GM19467 (cell line): ENCODE measurements at regions not wholly inside any gene's neighbourhood (a gene's known extent, or its start where the extent isn't known, plus 50 kb on each side); places are given as distances from the start of the nearest gene placed in this dataset.
"Not testable (repeated sequence)": the region's sequence is repeated elsewhere in the genome, so short reads cannot be mapped to it uniquely, and the experiment has no call there.

Experiments
- ATAC-seq: cut with Tn5 transposase; IDR thresholded peaks from one replicate; pipeline ENCODE4 v1.9.1; 2021; ENCODE audit warnings: mild to moderate bottlenecking, moderate library complexity; ENCODE audit not compliant: unreplicated experiment

- not testable (repeated sequence) for ATAC-seq
Measured at GRCh38 chr15:77910030-77910911, 167.2 kb downstream of the TBC1D2B start.

GRCh38 chr15:77909182-77909940 is 168.2 kb downstream of the TBC1D2B start:
- no peak for ATAC-seq

DNA sequence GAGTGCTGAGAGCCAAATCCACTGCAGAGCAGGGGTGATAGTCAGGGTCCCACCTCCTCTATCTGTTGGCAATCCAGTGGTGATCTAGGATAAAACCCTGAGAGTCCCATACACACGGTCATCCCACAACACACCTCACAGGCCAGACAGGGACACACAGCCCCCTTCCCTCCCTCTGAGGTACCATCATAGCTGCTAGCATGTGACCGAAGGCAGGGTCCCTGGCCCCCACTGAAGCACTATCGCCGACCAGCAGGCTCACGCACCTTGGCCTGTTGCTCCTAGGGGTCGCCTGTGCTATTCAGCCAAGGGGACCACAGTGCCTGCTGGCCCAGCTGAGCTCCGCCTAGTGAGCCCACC is 168.8 kb downstream of the TBC1D2B start:
- not testable (repeated sequence) for ATAC-seq

GRCh38 chr15:77907824-77908751 is 169.4 kb downstream of the TBC1D2B start:
- ATAC-seq, result no peak

- ATAC-seq, result not testable (repeated sequence)
Measured at GRCh38 chr15:77906062-77906990, 171.2 kb downstream of the TBC1D2B start.

DNA sequence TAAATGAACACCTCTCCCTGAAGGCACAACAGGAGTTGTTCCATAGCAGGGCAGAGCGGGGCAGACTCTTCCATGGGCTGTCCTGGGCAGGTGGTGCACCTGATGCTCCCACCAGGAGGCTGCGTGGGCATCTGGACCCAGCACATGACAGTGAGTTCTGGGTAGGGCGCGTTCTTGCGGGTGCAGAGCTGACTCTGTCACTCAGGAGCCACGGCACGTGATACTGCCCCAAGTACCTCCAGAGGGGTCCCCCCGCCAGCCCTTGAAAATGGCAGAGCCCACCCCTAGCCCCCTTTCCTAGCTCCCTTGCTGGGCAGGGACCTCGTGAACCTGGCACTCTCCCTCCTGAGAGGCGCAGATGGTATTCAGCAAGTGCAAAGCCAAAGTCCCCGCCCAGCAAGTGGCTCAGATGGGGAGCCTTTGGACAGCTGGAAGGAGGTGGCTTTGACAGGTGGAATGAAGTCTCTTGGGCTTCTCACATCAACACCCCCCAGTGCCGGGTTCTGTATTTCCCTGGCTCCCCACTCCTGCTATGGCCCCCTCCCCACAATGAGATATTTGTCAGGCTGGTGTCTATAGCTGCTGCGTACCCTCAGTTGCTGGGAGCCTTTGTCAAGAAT is 172.1 kb downstream of the TBC1D2B start:
- no peak for ATAC-seq

GRCh38 chr15:77904901-77905300 is 172.6 kb downstream of the TBC1D2B start:
- no peak for ATAC-seq

DNA sequence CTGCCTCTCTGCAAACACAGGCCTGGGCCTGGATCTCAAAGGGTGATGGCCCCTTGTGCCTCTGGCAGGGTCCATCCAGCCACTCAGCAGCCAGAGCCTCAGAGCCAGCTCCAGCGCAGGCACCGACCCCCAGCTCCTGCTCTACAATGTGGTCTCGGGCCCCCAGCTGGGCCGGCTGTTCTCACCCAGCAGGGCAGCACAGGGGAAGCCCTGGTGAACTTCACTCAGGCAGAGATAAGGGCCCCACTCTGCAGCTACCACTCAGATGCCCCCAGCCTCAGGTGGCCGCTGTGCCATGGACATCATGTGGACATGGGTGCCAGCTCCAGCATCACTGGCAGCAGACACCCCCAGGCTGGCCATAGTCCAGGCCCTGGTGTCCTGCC is 173.1 kb downstream of the TBC1D2B start:
- no peak for ATAC-seq

- not testable (repeated sequence) for ATAC-seq
Measured at GRCh38 chr15:77903761-77904435, 173.6 kb downstream of the TBC1D2B start.

DNA sequence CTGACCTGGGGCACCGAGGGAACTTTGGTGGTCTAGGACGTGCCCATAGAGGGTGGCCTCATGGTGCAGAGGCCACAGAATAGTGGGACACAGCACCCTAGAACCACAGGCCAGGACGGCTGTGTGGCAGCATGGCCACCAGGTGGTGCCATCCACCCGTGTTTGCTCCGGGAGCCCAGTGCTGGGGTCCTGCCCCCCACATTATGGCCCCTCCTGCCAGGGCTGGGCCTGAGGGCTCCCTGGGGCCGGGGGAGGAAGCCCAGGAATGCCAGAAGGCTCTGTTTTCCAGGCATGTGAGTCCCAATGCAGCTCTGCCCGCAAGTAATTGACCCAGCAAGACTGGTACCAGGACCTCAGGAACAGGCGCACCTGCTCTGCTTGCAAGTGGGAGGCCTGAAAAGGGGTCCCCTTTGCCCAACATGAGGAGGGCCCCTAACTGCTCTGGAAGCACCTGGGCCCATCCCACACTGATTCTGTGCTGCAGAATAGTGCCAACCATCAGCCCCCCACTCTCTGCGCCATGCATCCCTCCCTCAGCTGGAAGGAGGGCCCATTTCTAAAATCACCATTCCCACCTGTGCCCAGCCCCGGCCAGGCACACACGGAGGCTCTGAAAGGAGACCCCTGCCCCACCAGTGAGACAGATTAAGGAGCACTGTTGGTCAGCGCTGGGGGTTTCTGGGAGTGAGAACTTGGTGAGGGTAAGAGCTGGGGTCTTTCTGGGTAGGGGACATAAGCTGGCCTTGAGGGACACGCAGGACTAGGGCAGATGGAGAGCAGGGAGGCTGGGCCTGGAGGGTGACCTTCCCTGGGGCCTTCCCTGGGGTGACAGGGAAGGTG is 174.4 kb downstream of the TBC1D2B start:
- ATAC-seq, result not testable (repeated sequence)

GRCh38 chr15:77901921-77902750 is 175.4 kb downstream of the TBC1D2B start:
- ATAC-seq, result no peak

GRCh38 chr15:77901251-77901881 is 176.1 kb downstream of the TBC1D2B start:
- no peak for ATAC-seq

DNA sequence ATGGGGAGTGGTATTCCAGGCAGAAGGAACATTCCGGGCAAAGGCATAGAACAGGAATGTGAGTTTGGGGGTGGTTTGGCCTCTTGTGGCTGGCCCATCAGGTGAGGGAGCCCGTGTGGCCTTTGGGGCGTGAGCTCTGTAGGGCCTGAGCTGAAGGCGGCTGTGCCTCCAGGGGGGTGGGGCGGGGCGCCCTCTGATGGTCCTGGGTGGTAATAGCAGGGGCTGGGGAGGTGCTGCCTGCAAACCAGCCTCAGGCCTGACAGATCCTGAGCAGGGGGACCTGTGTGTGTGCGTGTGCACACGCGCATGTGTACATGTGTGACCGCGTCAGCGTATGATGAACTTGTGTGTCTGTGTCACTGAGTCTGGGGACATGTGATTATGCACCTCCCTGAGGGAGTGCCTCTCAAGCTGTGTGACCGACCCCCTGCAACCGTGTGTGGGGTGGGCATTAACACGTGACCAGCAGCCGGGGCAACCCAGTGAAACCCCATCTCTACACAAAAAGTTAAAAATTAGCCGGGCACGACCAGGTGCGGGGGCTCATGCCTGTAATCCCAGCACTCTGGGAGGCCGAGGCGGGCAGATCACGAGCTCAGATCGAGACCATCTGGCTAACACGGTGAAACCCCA is 177.1 kb downstream of the TBC1D2B start:
- not testable (repeated sequence) for ATAC-seq

DNA sequence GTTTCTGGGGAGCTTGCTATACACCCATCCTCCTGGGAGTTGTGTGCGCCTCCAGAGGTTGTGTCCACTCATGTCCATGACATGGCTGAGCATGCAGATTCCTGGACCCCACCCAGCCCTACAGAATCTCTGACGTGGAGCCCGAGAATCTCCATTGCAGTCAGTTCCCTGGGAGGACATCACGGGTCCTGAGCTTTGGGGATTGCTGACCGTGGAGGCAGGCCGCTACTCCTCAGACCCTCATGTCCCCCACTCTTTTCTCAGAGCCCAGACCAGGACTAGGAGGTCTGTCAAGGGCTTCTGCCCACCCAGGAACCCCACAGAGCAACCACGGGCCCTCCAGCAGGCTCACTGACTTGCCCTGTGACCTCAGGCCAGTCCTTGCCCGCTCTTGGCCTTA is 177.7 kb downstream of the TBC1D2B start:
- not testable (repeated sequence) for ATAC-seq

DNA sequence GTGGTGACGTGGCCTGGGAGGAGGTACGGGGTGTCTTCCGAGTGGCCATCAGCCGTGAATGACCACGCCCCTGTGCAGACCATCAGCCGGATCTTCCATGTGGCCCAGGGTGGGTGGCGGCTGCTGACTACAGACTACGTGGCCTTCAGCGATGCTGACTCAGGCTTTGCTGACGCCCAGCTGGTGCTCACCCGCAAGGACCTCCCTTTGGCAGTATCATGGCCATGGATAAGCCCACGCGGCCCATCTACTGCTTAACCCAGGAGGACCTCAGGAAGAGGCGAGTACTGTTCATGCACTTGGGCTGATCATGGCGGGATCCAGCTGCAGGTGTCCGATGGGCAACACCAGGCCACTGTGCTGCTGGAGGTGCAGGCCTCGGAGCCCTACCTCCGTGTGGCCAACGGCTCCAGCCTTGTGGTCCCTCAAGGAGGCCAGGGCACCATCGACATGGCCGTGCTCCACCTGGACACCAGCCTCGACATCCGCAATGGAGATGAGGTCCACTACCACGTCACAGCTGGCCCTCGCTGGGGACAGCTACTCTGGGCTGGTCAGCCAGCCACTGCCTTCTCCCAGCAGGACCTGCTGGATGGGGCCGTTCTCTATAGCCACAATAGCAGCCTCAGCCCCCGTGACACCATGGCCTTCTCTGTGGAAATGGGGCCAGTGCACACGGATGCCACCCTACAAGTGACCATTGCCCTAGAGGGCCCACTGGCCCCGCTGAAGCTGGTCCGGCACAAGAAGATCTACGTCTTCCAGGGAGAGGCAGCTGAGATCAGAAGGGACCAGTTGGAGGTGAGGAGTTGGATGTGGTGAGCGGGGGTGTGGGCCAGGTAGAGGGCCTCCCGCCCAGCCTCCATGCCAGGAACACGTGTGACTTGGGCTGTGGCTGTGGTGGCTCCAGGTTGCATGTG is 178.4 kb downstream of the TBC1D2B start:
- ATAC-seq, result no peak
